HG02571 (cell line): ENCODE measurements at regions not wholly inside any gene's neighbourhood (a gene's known extent, or its start where the extent isn't known, plus 50 kb on each side); places are given as distances from the start of the nearest gene placed in this dataset.

ENCODE experiments used
- ATAC-seq: cut with Tn5 transposase; IDR thresholded peaks from one replicate; pipeline ENCODE4 v1.9.1; 2021; ENCODE audit warnings: mild to moderate bottlenecking, moderate library complexity; ENCODE audit not compliant: unreplicated experiment

DNA sequence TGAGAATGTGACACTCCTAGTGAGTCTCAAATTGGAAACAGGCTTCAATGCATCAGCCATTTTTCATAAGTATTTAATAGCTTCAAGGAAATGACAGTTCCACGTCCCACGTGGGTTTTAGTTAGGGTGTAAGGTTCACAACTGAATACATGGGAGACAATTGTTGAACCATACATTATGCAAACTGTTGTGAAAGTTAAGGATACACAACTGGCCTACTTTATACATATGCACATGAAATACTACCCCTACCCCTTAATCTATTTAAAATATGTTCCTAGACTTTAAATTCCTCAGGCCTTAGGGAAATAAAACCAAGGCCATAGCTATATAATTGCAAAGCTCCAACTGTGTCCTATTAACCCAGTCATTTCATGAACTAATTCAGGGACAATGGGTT is 436.1 kb downstream of the BTBD3 start:
- no peak for ATAC-seq

DNA sequence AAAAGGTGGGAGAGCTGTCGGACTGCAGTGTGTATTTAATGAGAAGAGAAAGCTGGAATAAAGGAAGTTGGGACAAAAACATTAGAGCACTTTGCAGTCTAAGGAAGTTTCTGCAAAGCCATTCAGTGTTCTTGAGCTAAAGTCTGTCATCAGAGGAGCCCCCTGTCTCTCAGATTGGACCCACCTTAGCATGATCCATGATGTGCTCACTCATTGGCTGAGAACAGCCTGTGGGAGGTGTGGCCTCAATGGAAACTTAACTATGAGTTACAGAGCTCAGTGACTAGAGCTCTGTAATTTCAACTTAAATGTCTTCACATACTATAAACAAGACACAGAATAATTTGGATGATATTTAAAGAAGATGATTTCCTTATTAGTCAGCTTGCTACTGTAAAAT is 437.0 kb downstream of the BTBD3 start:
- ATAC-seq: no peak

- ATAC-seq: no peak
Observed at GRCh38 chr20:12355185-12355584, 437.5 kb downstream of the BTBD3 start.

DNA sequence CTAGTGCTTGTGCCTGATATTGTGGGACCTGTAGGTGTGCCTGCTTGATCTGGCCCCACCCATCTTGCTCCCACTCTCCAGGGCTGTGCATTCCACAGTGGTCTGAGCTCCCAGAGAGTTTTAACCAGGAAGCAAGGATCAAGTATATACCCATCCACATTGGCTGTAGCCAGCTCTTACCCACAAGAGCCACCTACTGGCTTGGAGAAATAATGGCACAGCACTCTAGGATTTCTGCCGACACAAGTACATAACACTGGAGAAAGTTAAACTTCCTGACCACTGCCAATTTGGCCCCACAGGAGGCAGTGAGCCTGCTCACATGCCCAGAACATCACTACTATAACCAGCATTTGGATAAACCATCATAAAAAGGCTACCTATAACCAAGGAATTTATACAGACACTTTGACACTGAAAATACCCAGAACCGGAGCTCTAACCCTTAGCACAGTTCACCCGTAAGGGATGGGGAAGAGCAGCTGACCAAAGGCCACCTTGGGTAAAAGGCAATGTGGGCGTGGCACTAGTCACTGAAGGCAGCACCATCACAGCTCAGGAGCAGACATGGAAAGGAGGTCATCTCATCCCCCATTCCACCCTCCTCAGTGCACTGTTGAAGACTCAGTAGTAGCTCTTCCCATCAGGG is 440.4 kb downstream of the BTBD3 start:
- no peak for ATAC-seq

- no peak for ATAC-seq
Observed at GRCh38 chr20:12358655-12359009, 440.9 kb downstream of the BTBD3 start.

DNA sequence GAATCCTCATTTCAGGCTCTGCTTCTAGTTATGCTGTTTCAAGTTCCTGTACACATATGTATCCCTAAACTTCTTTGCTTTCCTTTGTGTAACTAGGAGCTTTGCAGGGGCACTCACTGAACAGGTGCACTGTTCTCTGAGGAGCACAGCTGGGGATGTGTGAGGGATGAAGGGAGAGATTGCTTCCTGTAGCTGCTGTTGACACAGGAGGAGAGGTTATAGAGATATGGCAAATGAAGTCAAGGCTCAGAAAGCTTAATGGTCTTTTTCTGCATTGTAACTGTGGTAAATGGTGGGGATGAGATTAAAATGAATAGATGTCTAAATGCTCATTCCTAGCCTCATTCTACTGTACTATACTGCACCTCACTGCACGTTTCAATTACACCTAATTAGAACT is 454.3 kb downstream of the BTBD3 start:
- no peak for ATAC-seq

GRCh38 chr20:12372557-12372956 is 454.9 kb downstream of the BTBD3 start:
- ATAC-seq: no peak

- no peak for ATAC-seq
Observed at GRCh38 chr20:12375967-12376366, 458.3 kb downstream of the BTBD3 start.

- no peak for ATAC-seq
Observed at GRCh38 chr20:12383821-12384220, 466.1 kb downstream of the BTBD3 start.

GRCh38 chr20:12386821-12387220 is 469.1 kb downstream of the BTBD3 start:
- ATAC-seq: no peak

- no peak for ATAC-seq
Observed at GRCh38 chr20:12391099-12391498, 473.4 kb downstream of the BTBD3 start.

- no peak for ATAC-seq
Observed at GRCh38 chr20:12394786-12395185, 477.1 kb downstream of the BTBD3 start.

- ATAC-seq: no peak
Observed at GRCh38 chr20:12395353-12395752, 477.7 kb downstream of the BTBD3 start.

DNA sequence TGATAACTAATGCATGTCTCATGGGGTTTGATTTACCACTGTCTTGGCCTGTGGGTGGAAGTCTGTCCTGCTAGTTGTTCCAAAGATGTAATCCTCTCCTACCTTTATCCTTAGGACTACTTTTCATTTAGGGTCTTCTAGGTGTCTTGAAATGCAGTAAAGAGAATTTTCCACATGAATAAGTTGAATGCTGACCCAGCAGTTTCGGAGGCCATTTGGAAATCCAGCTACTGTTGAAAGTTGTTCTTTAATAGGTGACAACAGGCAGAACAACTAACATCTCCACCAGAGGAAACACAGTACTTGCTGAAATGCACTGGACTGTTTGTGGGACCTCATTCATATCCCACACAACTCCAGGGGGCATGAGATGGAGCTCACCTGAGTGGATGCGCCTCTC is 478.1 kb downstream of the BTBD3 start:
- no peak for ATAC-seq

DNA sequence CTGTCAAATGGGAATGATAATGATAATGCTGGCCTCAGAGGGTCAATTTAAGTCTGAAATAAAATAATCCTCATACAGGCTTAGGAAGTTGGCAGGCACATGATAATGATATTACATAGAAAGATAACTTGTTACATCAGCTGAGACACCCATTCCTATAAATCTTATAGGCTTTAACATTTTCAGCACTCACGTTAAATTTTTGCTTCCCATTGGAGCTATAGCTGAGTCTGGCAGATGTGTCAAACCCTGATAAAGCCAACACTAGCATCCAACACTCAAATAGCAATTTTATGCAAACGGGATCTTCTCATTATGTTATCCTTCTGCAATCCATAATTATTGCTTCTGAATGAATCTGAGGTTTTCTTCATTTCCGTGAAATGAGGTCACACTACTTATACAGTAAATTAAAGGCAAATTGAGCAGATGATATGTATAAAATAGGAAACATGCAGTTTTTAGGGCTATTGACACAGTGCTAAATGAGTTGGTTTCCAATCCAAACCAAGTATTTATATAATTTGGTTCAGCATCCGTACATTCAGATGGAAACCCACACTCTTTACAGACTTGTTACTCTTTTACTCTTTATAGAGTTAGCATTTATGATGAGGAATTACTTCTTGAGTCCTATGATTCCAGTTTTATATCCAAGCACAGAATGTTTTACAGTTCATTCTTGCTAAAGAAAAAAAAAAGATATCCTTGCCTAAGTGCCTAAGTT is 481.6 kb downstream of the BTBD3 start:
- ATAC-seq: no peak

GRCh38 chr20:12404941-12405340 is 487.2 kb downstream of the BTBD3 start:
- no peak for ATAC-seq

DNA sequence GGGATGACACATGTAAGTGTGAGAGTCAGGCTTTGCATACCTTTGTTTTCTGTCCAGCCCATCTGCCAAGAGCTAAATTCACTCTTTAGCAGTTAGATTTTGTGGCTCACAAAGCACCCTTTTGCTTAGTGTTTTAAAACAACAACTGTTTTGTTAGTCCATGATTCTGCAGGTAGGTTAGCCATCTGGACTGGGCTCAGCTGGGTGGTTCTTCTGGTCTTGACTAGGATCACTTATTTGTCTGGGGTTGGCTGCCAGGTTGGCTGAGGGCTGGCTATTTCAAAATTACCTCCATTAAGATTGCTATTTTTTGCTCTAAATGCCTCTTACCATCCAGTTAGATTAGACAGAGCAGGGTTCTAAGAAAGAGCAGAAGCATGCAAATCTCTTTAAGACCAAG is 489.3 kb downstream of the BTBD3 start:
- no peak for ATAC-seq

DNA sequence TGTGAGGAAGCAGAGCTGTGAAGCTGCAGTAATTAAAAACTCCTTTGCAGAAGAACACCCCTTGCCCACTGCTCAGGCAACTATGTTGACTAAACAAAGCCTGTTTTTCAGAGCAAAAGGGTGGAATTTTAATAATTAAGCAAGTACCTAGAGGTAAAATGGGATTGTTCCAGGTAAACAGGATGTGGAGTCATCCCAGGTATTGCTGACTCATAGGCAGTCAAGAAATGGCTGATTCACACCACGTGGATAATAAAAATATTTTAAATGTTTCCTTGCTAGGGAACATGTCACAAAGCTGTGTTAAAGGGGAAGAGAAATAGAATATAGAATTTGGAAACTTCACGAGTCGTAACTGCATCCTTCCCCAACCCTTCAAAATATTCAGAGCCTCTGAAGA is 491.8 kb downstream of the BTBD3 start:
- ATAC-seq: no peak

GRCh38 chr20:12410783-12411182 is 493.1 kb downstream of the BTBD3 start:
- ATAC-seq: no peak

GRCh38 chr20:12411246-12411940 is 493.7 kb downstream of the BTBD3 start:
- no peak for ATAC-seq

GRCh38 chr20:12413116-12413515 is 495.4 kb downstream of the BTBD3 start:
- no peak for ATAC-seq
